WTC11 (cell line): ENCODE measurements at regions not wholly inside any gene's neighbourhood (a gene's known extent, or its start where the extent isn't known, plus 50 kb on each side); places are given as distances from the start of the nearest gene placed in this dataset.

Experiments used
- ATAC-seq: fragments of 200-7000 bp; cut with Tn5 transposase; 2 replicates; pipeline ENCODE4 v1.10.0; 2021; ENCODE audit warnings: mild to moderate bottlenecking, moderate library complexity
- CTCF ChIA-PET: fragments of 300-600 bp; sonication (Branson Sonifier 250); formaldehyde crosslinking; loops from one replicate; lab custom pipeline; 2021; ENCODE audit warnings: antibody characterized with exemption; lab: Charles Lee
- POLR2A ChIA-PET: fragments of 350-600 bp; sonication (Branson Sonifier 250); formaldehyde crosslinking; loops from one replicate; lab custom pipeline; 2021; ENCODE audit warnings: antibody characterized with exemption; lab: Charles Lee
- DNase-seq: peaks from one replicate; pipeline ENCODE4 v3.0.0; 2021; ENCODE audit warnings: low spot score
- H3K27ac Mint-ChIP-seq: 2 replicates; pipeline ENCODE4 v1.8.0; 2021; ENCODE audit warnings: mixed read lengths
- H3K27me3 Mint-ChIP-seq: 2 replicates; pipeline ENCODE4 v1.8.0; 2021; ENCODE audit warnings: low read depth, mild to moderate bottlenecking, moderate library complexity, mixed read lengths
- H3K36me3 Mint-ChIP-seq: 2 replicates; pipeline ENCODE4 v1.8.0; 2021; ENCODE audit warnings: mixed read lengths
- H3K4me1 Mint-ChIP-seq: 2 replicates; pipeline ENCODE4 v1.8.0; 2022; ENCODE audit warnings: mixed read lengths
- H3K4me3 Mint-ChIP-seq: 2 replicates; pipeline ENCODE4 v1.8.0; 2021; ENCODE audit warnings: mild to moderate bottlenecking, moderate library complexity, mixed read lengths
- H3K9me3 Mint-ChIP-seq: 2 replicates; pipeline ENCODE4 v1.8.0; 2021; ENCODE audit warnings: mixed read lengths
- E2F4 ChIP-seq: sonication (generic); formaldehyde crosslinking; IDR thresholded peaks from 2 replicates; pipeline ENCODE4 v1.8.1; 2022; ENCODE audit warnings: low read depth, mild to moderate bottlenecking, moderate library complexity, missing genetic modification reagents, borderline replicate concordance
- ESRRA ChIP-seq: sonication (generic); formaldehyde crosslinking; IDR thresholded peaks from 2 replicates; pipeline ENCODE4 v1.8.1; 2022; ENCODE audit warnings: mild to moderate bottlenecking, missing genetic modification reagents, borderline replicate concordance
- ETV6 ChIP-seq: sonication (generic); formaldehyde crosslinking; IDR thresholded peaks from 2 replicates; pipeline ENCODE4 v1.8.1; 2022; ENCODE audit warnings: mild to moderate bottlenecking, missing genetic modification reagents
- FOXK1 ChIP-seq: sonication (generic); formaldehyde crosslinking; IDR thresholded peaks from 2 replicates; pipeline ENCODE4 v1.8.0; 2022; ENCODE audit warnings: mild to moderate bottlenecking, moderate library complexity, missing genetic modification reagents
- GRHL2 ChIP-seq: fragments of 250-450 bp; sonication (Bioruptor Pico); IDR thresholded peaks from 2 replicates; pipeline ENCODE4 v1.8.0; 2022; ENCODE audit warnings: mild to moderate bottlenecking, moderate library complexity; ENCODE audit not compliant: insufficient replicate concordance, severe bottlenecking
- JAZF1 ChIP-seq: fragments of 250-450 bp; sonication (Bioruptor Pico); IDR thresholded peaks from 2 replicates; pipeline ENCODE4 v1.9.0; 2021; ENCODE audit warnings: moderate library complexity, mild to moderate bottlenecking, inconsistent platforms
- NFATC4 ChIP-seq: fragments of 250-450 bp; sonication (Bioruptor Pico); IDR thresholded peaks from 2 replicates; pipeline ENCODE4 v1.9.0; 2021; ENCODE audit warnings: mild to moderate bottlenecking
- OVOL2 ChIP-seq: fragments of 250-450 bp; sonication (Bioruptor Pico); IDR thresholded peaks from 2 replicates; pipeline ENCODE4 v1.9.0; 2021; ENCODE audit warnings: mild to moderate bottlenecking, borderline replicate concordance
- PRDM15 ChIP-seq: sonication (generic); formaldehyde crosslinking; IDR thresholded peaks from 2 replicates; pipeline ENCODE4 v1.8.0; 2022; ENCODE audit warnings: missing genetic modification reagents
- PREB ChIP-seq: sonication (generic); formaldehyde crosslinking; IDR thresholded peaks from 2 replicates; pipeline ENCODE4 v1.8.1; 2022; ENCODE audit warnings: mild to moderate bottlenecking, missing genetic modification reagents, moderate library complexity, borderline replicate concordance
- SMAD3 ChIP-seq: sonication (generic); formaldehyde crosslinking; IDR thresholded peaks from 2 replicates; pipeline ENCODE4 v1.8.0; 2022; ENCODE audit warnings: missing genetic modification reagents, mild to moderate bottlenecking, borderline replicate concordance
- ZNF121 ChIP-seq: sonication (generic); formaldehyde crosslinking; IDR thresholded peaks from 2 replicates; pipeline ENCODE4 v1.8.0; 2023; ENCODE audit warnings: missing genetic modification reagents
- ZNF138 ChIP-seq: sonication (generic); formaldehyde crosslinking; conservative IDR thresholded peaks from 2 replicates; pipeline ENCODE4 v1.8.1; 2022; ENCODE audit warnings: mild to moderate bottlenecking, moderate library complexity, missing genetic modification reagents
- ZNF263 ChIP-seq: sonication (generic); formaldehyde crosslinking; IDR thresholded peaks from 2 replicates; pipeline ENCODE4 v1.8.1; 2022; ENCODE audit warnings: low read depth, mild to moderate bottlenecking, moderate library complexity, missing genetic modification reagents
- ZNF396 ChIP-seq: fragments of 250-450 bp; sonication (Bioruptor Pico); IDR thresholded peaks from 2 replicates; pipeline ENCODE4 v1.8.0; 2021; ENCODE audit warnings: mild to moderate bottlenecking, moderate library complexity, borderline replicate concordance
- ZNF416 ChIP-seq: fragments of 250-450 bp; sonication (Bioruptor Pico); IDR thresholded peaks from 2 replicates; pipeline ENCODE4 v1.9.0; 2021; ENCODE audit warnings: mild to moderate bottlenecking, inconsistent platforms
- ZNF423 ChIP-seq: fragments of 250-450 bp; sonication (Bioruptor Pico); IDR thresholded peaks from 2 replicates; pipeline ENCODE4 v2.1.2; 2022; ENCODE audit warnings: mild to moderate bottlenecking, moderate library complexity
- TF ChIP-seq, protein P1 (sequence below): sonication (generic); formaldehyde crosslinking; IDR thresholded peaks from 2 replicates; pipeline ENCODE4 v1.8.1; 2023; ENCODE audit warnings: mild to moderate bottlenecking, moderate library complexity, missing genetic modification reagents
- TF ChIP-seq, protein P2 (sequence below): sonication (generic); formaldehyde crosslinking; IDR thresholded peaks from 2 replicates; pipeline ENCODE4 v1.8.0; 2022; ENCODE audit warnings: mild to moderate bottlenecking, missing genetic modification reagents

DNA sequence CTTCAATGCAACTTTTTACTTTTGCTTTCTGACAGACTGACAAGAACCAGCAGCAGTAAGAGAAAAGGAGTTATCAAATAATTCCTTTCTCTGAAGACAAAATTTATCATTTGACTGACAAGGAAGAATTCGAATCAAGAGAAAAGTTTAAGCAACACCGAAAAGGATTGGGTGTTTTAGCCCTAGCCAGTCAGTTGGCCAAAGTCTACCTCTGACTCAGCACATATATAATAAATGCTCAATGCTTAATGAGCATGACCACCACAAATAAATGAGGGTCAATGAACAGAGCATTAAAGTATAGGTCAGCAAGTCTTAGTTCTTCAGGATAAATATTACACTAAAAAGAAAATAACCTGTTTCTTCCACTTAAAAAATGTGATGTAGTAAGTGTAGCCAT, 1603.5 kb upstream of the C9orf72 start:
- POLR2A ChIA-PET: interaction anchor here (0.6 kb wide), 1 partner anchor 23 kb away, joined by 5 read pairs; no protein-coding TSS in a partner anchor

More for the DNA sequence above, 1603.5 kb upstream of the C9orf72 start:
- Mint-ChIP-seq H3K4me1 (peaks cover 28% of the 10 kb centered on the region), H3K4me3 (no peak overlapping the region), H3K27me3 (no peaks in the 10 kb centered on the region), H3K27ac (no peak overlapping the region), H3K36me3 (no peaks in the 10 kb centered on the region), H3K9me3 (no peaks in the 10 kb centered on the region)
- DNase-seq (no peak), ATAC-seq (no peak)
- CTCF ChIA-PET: no interaction called here
- TF ChIP-seq E2F4 (CRISPR knock-in tag) (no peak), ESRRA (CRISPR knock-in tag) (no peak), PRDM15 (CRISPR knock-in tag) (no peak), PREB (CRISPR knock-in tag) (no peak), ZNF423 (CRISPR knock-in tag) (no peak), ZNF121 (CRISPR knock-in tag) (no peak), ETV6 (CRISPR knock-in tag) (no peak), ZNF138 (CRISPR knock-in tag) (no peak), OVOL2 (CRISPR knock-in tag) (no peak), ZNF396 (CRISPR knock-in tag) (no peak), GRHL2 (CRISPR knock-in tag) (no peak), SMAD3 (no peak), NFATC4 (CRISPR knock-in tag) (no peak), ZNF416 (CRISPR knock-in tag) (no peak), ZNF263 (CRISPR knock-in tag) (no peak), FOXK1 (CRISPR knock-in tag) (no peak), JAZF1 (CRISPR knock-in tag) (no peak)
- TF ChIP-seq, protein P1, sequence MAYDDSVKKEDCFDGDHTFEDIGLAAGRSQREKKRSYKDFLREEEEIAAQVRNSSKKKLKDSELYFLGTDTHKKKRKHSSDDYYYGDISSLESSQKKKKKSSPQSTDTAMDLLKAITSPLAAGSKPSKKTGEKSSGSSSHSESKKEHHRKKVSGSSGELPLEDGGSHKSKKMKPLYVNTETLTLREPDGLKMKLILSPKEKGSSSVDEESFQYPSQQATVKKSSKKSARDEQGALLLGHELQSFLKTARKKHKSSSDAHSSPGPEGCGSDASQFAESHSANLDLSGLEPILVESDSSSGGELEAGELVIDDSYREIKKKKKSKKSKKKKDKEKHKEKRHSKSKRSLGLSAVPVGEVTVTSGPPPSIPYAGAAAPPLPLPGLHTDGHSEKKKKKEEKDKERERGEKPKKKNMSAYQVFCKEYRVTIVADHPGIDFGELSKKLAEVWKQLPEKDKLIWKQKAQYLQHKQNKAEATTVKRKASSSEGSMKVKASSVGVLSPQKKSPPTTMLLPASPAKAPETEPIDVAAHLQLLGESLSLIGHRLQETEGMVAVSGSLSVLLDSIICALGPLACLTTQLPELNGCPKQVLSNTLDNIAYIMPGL (CRISPR knock-in tag): no peak
- TF ChIP-seq, protein P2, sequence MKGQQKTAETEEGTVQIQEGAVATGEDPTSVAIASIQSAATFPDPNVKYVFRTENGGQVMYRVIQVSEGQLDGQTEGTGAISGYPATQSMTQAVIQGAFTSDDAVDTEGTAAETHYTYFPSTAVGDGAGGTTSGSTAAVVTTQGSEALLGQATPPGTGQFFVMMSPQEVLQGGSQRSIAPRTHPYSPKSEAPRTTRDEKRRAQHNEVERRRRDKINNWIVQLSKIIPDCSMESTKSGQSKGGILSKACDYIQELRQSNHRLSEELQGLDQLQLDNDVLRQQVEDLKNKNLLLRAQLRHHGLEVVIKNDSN (CRISPR knock-in tag): no peak
